HG02884 (cell line): ENCODE measurements at regions not wholly inside any gene's neighbourhood (a gene's known extent, or its start where the extent isn't known, plus 50 kb on each side); places are given as distances from the start of the nearest gene placed in this dataset.
"Not testable (repeated sequence)": the region's sequence is repeated elsewhere in the genome, so short reads cannot be mapped to it uniquely, and the experiment has no call there.

ENCODE experiments used
- ATAC-seq: cut with Tn5 transposase; IDR thresholded peaks from one replicate; pipeline ENCODE4 v1.9.1; 2021; ENCODE audit warnings: mild to moderate bottlenecking, moderate library complexity; ENCODE audit not compliant: unreplicated experiment

GRCh38 chr10:106304056-106304455 is 860.5 kb downstream of the SORCS1 start:
- no peak for ATAC-seq

GRCh38 chr10:106302961-106303360 is 861.5 kb downstream of the SORCS1 start:
- no peak for ATAC-seq

GRCh38 chr10:106301146-106301545 is 863.4 kb downstream of the SORCS1 start:
- ATAC-seq = no peak

- ATAC-seq = no peak
Measured at GRCh38 chr10:106296750-106297392, 867.6 kb downstream of the SORCS1 start.

- ATAC-seq = no peak
Measured at GRCh38 chr10:106284802-106285587, 879.5 kb downstream of the SORCS1 start.

- ATAC-seq = no peak
Measured at GRCh38 chr10:106280896-106281460, 883.5 kb downstream of the SORCS1 start.

GRCh38 chr10:106278383-106278782 is 886.1 kb downstream of the SORCS1 start:
- ATAC-seq = no peak

GRCh38 chr10:106271237-106271636 is 893.3 kb downstream of the SORCS1 start:
- no peak for ATAC-seq

- no peak for ATAC-seq
Measured at GRCh38 chr10:106268000-106268399, 896.5 kb downstream of the SORCS1 start.

- ATAC-seq = no peak
Measured at GRCh38 chr10:106267591-106267990, 896.9 kb downstream of the SORCS1 start.

- not testable (repeated sequence) for ATAC-seq
Measured at GRCh38 chr10:106257432-106257831, 907.1 kb downstream of the SORCS1 start.

GRCh38 chr10:106255111-106255678 is 909.3 kb downstream of the SORCS1 start:
- ATAC-seq = no peak

- no peak for ATAC-seq
Measured at GRCh38 chr10:106254071-106254470, 910.4 kb downstream of the SORCS1 start.

- no peak for ATAC-seq
Measured at GRCh38 chr10:106252541-106252940, 912.0 kb downstream of the SORCS1 start.

GRCh38 chr10:106251573-106251972 is 912.9 kb downstream of the SORCS1 start:
- ATAC-seq = no peak

GRCh38 chr10:106242301-106242700 is 922.2 kb downstream of the SORCS1 start:
- ATAC-seq = no peak

GRCh38 chr10:106226828-106227227 is 937.7 kb downstream of the SORCS1 start:
- ATAC-seq = no peak

- ATAC-seq = no peak
Measured at GRCh38 chr10:106226142-106226541, 938.4 kb downstream of the SORCS1 start.

GRCh38 chr10:106224676-106225075 is 939.8 kb downstream of the SORCS1 start:
- no peak for ATAC-seq

- ATAC-seq = no peak
Measured at GRCh38 chr10:106217627-106218026, 946.9 kb downstream of the SORCS1 start.

- ATAC-seq = no peak
Measured at GRCh38 chr10:106216085-106216484, 948.4 kb downstream of the SORCS1 start.

- ATAC-seq = no peak
Measured at GRCh38 chr10:106214243-106214642, 950.3 kb downstream of the SORCS1 start.
